ENCODE measurements at regions not wholly inside any gene's neighbourhood (a gene's known extent, or its start where the extent isn't known, plus 50 kb on each side); places are given as distances from the start of the nearest gene placed in this dataset.

DNA sequence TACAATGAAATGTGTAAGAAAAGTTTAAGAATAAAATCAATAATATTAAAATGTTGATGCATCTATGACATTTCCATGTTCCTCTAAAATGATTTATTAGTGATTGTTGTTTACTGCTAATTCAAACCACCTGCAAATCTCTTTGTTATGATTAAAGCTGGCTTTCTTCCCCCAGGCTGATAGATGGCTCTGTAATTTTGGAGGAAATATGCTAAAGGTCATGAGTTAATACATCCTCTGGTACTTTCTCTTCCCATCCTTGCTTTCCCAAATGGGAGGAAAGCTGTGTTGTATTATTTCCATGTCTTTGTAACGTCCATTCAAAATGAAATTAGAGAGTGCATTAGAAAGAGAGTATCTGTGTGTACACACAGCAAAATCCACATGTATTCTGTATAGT, 139.5 kb upstream of the TMCO5A start:
- DNase-seq, result no peak

DNA sequence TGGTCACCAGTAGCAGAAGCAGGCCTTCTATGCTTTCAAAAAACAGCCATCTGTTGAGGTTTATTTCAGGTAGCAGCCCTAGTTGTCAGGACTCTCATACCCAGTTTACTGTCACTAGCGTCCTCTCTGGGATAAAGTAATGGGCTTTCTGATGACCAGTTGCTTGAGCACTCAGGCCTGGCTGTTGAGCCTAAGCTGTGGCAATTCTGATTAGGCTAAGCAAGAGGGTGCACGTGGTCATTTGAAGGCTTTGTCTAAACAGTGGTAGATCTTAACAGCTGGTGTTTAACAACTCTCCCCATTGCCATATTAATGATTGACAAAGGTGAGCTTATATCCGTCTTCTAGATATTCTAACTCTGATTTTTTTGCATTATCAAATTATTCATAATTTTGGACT, 132.9 kb upstream of the TMCO5A start:
- no peak for DNase-seq

- no peak for DNase-seq
These were observed 127.6 kb upstream of the TMCO5A start for GRCh38 chr15:37806808-37807207.

GRCh38 chr15:37810381-37810780, 124.1 kb upstream of the TMCO5A start:
- no peak for DNase-seq

DNA sequence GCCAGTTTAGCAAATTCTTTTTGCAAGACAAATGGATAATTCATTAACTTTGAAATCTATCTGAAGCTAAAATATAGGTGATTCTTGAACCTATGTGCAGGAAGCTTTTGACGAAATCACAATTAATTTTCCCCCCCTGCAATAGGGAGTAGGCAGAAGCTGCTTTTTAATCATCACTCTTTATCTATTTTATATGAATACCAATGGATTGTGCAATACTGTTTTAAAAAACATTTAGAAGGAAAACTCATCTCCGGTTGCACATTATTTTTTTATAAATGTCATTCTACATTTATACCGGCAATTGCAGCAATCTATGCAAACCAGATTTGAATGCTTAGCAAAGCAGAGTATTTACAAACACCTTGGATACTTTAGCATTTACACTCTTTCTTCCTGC, 121.1 kb upstream of the TMCO5A start:
- DNase-seq, result no peak

DNA sequence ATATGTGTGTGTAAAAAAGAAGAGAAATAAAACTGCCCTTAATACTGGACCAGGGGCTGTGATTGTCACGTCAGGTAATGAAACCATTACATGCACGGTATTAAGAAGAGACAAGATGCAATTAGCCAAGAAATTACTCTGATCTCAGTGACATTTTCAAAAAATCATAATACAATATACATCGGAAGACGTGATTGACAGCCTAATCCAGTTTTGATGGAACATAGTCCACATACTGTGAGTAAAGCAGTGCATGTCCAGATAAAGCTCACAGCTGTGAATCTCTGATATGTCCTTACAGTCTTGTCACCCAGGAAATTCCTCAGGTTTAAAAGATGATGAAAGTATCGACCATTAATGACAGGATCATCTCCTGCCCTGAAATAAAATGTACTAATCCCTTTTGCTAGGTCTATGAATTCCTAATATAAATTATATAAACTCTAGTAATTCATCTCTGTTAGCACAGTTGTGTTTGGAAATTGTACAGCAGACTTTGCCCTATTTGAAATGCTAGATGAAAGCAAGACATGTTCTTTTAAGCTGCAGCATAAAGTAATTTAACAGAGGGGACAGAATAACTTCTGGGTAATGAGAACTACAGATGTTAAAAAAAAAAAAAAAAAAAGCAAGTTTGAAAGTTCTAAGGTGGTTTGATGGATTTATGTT, 119.5 kb upstream of the TMCO5A start:
- DNase-seq, result no peak

DNA sequence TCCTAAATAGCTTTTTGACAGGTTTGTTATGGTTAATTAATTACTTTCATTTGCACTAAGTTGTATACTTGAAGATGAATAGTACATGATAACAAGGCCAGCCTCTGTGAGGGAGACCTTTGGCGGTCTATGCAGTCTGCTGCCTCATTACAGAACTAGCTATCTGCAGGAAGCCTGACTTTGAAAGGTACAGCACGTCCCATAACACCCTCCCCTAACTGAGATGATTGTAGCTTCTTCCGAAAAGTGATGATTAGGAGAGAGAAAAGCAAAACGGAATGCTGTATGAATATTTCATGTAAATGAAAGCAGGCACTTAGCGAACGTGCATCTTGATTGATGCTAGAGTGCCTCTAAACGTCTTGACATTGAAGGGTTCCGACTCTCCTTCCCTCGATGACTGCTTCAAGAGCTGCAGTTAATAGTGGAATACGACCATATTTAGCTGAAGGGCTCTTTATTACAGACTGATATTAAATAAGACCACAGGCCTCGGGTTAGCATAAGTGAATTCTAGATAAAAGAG, 116.2 kb upstream of the TMCO5A start:
- no peak for DNase-seq

DNA sequence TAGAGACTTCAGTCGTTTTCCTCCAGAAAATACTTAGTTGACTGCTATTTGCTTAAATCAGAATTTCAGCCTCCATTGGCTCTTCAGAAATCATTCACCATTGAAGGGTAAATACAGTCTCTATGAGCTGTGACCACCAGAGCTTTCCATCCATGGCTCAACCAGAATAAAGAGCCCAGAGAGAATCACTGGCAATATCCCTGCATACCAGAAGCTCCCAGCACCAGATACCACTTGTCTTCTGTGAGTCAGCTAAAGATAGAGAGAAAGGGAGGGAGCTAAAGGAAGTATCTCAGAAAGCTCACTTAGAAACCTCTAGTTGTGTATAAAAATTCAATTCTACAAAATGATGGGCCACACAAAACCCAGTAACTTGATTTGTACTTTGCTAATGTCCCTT, 115.2 kb upstream of the TMCO5A start:
- no peak for DNase-seq

DNA sequence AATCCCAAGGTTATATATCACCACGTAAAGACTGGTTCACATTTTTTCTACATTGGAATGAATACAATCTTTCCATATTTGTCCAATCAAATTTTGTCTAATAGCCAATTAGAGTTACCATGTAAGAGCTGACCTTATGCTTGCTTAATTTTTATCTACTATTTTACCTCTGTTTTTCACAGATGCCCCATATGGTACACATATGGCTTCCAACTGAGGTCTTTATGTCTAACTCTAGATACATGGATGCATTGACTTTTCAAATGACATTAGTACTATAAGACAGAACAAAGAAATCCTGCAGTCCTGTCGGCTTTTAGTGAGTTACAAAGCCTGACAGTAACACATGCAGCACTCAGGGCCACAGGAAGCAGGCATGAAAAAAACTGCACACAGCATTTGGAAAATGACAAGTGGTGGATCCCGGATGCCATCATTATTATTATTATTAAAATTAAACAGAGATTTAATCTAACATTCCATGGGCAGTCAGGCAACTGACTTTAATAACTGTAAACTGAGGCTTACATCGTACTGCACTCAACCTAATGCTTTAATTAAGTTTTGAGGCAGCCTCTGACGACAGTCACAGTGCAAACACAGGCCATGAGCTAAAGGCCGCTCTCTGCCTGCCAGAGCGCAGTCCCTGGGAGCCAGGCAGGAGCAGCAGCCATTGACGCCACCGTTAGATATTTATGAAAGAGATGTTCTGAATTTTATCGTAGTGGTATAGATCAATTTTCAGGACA, 113.9 kb upstream of the TMCO5A start:
- DNase-seq, result no peak

DNA sequence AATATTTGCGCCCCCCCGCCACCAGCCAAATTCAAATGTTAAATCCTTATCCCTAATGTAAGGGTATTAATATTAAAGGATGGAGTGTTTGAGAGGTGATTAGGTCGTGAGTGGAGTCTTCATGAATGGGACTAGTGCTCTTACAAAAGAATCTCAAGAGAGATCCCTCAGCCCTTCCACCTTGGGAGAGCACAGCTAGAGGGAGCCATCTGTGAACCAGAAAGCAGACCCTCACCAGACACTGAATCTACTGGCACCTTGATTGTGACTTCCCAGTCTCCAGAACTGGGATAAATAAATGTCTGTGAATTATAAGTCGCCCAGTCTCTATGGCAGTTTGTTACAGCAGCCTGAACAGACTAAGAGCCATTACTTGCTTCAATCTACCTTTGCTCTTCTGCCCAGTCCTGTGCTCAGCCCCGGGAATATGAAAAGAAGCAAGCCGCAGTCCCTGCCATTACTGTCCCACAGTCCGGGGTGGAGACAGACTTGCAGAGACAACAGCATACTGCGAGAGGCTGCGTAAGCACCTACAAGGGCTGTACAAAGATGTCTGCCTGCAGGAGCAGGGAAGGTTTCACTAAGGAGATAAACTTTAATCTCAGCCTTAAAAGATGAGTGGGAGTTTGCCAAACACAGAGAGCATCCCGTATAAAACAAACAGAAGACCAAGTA, 110.7 kb upstream of the TMCO5A start:
- DNase-seq, result no peak

GRCh38 chr15:37824717-37825382, 109.6 kb upstream of the TMCO5A start:
- DNase-seq, result no peak

DNA sequence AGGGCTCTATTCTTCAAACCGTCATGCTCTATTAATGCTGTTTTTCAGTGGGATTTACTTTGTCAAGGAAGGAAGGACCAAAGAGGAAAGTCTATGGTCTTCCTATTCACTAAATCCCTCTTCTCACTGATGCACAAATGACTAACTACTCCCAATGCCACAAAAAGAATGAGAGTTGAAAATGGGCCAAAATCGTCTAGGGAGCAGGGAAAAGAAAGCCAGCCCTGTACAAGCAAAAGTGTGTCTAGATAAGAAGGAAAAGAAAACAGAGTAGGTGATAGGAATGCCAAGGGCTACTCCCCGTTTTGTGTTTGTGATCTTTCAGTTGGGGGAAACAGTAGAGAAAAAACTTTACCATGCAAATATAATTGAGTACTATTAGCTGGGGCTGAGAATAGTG, 97.2 kb upstream of the TMCO5A start:
- no peak for DNase-seq

GRCh38 chr15:37847776-37848175, 86.7 kb upstream of the TMCO5A start:
- DNase-seq, result no peak

DNA sequence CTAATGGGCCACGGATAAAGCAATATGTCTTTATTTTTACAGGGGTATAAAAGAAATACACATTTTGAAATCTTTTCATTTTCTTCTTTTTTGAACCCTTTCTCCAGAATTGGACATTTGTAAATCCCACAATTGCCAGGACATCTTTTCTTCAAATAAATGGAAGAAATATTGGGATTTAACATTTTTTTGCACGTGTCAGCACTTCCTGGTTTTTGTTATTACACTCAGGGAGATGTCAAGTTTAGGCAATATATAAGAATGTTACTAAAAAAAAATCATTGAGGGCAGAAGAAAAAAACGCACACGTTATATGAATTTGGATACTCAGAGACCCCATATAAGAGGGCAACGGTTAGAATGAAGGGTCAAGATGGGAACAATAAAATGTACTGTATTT, 78.3 kb upstream of the TMCO5A start:
- DNase-seq, result no peak

DNA sequence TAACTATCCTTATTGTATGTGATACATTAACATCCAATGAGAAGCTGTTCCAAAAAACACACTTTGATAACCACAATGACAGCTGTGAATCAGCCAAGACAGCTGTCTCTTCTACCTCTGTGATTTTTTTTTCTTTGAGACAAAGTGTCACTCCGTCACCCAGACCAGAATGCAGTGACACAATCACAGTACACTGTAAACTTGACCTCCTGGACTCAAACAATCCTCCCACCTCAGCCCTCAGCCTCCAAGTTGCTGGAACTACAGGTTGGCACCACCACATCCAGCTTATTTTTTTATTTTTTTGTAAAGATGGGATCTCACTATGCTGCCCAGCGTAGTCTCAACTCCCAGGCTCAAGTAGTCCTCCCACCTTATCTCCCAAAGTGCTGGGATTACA, 73.5 kb upstream of the TMCO5A start:
- DNase-seq, result no peak

DNA sequence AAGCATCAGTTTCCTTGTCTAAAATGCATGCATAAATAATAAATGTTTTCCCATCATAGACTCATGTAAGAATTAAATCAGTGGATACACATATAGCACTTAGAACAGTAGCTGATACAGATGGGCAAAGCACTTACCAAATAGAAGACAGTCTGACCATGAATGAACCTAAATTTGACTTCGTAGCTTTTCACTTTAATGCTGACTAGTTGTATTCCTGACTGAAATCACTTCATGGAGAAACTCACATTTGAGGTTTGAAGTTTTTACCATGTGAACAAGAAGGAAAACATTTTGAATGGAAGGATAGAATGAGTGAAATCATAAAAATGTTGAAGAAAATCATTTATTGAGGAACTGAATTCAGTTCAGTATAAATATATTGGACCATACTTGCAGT, 68.8 kb upstream of the TMCO5A start:
- no peak for DNase-seq

GRCh38 chr15:37870711-37871110, 63.7 kb upstream of the TMCO5A start:
- no peak for DNase-seq

DNA sequence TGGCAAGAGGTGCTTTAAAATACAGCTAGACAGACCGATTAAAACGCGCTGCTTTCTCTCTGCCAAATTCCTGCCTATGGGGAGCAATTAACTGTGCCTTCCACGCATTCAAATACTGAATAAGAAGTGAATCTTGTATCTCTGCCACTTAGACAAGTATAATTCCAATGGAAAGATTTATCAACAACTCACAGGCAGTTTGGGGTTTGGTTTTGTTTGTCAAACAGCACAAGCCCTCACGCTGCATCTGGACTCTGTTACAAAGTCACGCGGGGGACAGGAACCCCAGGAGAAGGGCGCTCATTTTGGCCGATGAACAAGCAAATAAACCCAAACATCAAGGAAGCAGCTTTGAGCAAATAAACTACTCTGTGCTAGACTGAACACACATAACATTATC, 61.8 kb upstream of the TMCO5A start:
- DNase-seq, result no peak

GRCh38 chr15:37873336-37873735, 61.1 kb upstream of the TMCO5A start:
- DNase-seq, result no peak

GRCh38 chr15:37876900-37877299, 57.5 kb upstream of the TMCO5A start:
- DNase-seq, result no peak

GRCh38 chr15:37877851-37878741, 56.3 kb upstream of the TMCO5A start:
- no peak for DNase-seq
